ENCODE measurements at regions not wholly inside any gene's neighbourhood (a gene's known extent, or its start where the extent isn't known, plus 50 kb on each side); places are given as distances from the start of the nearest gene placed in this dataset.
"Not testable (repeated sequence)": the region's sequence is repeated elsewhere in the genome, so short reads cannot be mapped to it uniquely, and the experiment has no call there.

- Histone ChIP-seq H3K4me1 (no peaks in the 10 kb centered on the region), H3K27me3 (no peaks in the 10 kb centered on the region), H3K4me3 (no peak overlapping the region), H3K9me3 (no peaks in the 10 kb centered on the region), H3K27ac (no peak overlapping the region), H3K36me3 (no peaks in the 10 kb centered on the region)
- DNase-seq: no peak
- WGBS, 2 donors (ENCODE audit: low coverage in 1 of 2): 55 to 71% methylated on average over 3 of the region's 3 CpGs
- no peak for TF ChIP-seq EP300 (IDR thresholded peaks at IDR 0.05; ENCODE audit: low read depth)
- no peak for TF ChIP-seq CTCF (IDR thresholded peaks at IDR 0.05)
- TF ChIP-seq POLR2A (IDR thresholded peaks at IDR 0.05): no peak
- TF ChIP-seq POLR2AphosphoS5 (IDR thresholded peaks at IDR 0.05): no peak
- intact Hi-C loops (cut with DNase I; ENCODE audit: low total_unique reads) (no loop called here), in situ Hi-C loops (cut with MboI; ENCODE audit: low pct_ligation_motif_present in 1 of 4, low pct_unique_long_range_greater_than_20kb in 1 of 4, low sequenced_read_pairs in 3 of 4) (no loop called here)
Measured at GRCh38 chr4:160362478-160362877, 1259.6 kb downstream of the RAPGEF2 start.

GRCh38 chr4:160364217-160364616, 1261.3 kb downstream of the RAPGEF2 start:
- DNase-seq: no peak
- H3K4me1 ChIP-seq: no peaks in the 10 kb centered on the region
- no peak for TF ChIP-seq POLR2A (IDR thresholded peaks at IDR 0.05)
- TF ChIP-seq EP300 (IDR thresholded peaks at IDR 0.05; ENCODE audit: low read depth): no peak
- TF ChIP-seq CTCF (IDR thresholded peaks at IDR 0.05): no peak
- no peak for TF ChIP-seq POLR2AphosphoS5 (IDR thresholded peaks at IDR 0.05)
- H3K27ac ChIP-seq: no peak overlapping the region
- no peaks in the 10 kb centered on the region for H3K36me3 ChIP-seq
- H3K9me3 ChIP-seq: no peaks in the 10 kb centered on the region
- H3K27me3 ChIP-seq: no peaks in the 10 kb centered on the region
- in situ Hi-C loops (cut with MboI; ENCODE audit: low pct_ligation_motif_present in 1 of 4, low pct_unique_long_range_greater_than_20kb in 1 of 4, low sequenced_read_pairs in 3 of 4): no loop called here
- intact Hi-C loops (cut with DNase I; ENCODE audit: low total_unique reads): no loop called here
- H3K4me3 ChIP-seq: no peak overlapping the region

GRCh38 chr4:160364665-160365064, 1261.8 kb downstream of the RAPGEF2 start:
- H3K36me3 ChIP-seq: not testable (repeated sequence)

GRCh38 chr4:160365383-160365782, 1262.5 kb downstream of the RAPGEF2 start:
- H3K4me3 ChIP-seq; H3K27ac ChIP-seq; H3K4me1 ChIP-seq; H3K9me3 ChIP-seq; DNase-seq; H3K36me3 ChIP-seq; H3K27me3 ChIP-seq; intact Hi-C loops (cut with DNase I; ENCODE audit: low total_unique reads); in situ Hi-C loops (cut with MboI; ENCODE audit: low pct_ligation_motif_present in 1 of 4, low pct_unique_long_range_greater_than_20kb in 1 of 4, low sequenced_read_pairs in 3 of 4): not testable (repeated sequence)
- whole genome bisulfite sequencing, 2 donors (ENCODE audit: low coverage in 1 of 2): 43% methylated on average over 8 of the region's 8 CpGs; no CpG with 5 or more reads in 1 of the 2 donors

More at GRCh38 chr4:160364665-160365064, 1261.8 kb downstream of the RAPGEF2 start:
- intact Hi-C loops (cut with DNase I; ENCODE audit: low total_unique reads); H3K27ac ChIP-seq; in situ Hi-C loops (cut with MboI; ENCODE audit: low pct_ligation_motif_present in 1 of 4, low pct_unique_long_range_greater_than_20kb in 1 of 4, low sequenced_read_pairs in 3 of 4); H3K4me1 ChIP-seq; H3K27me3 ChIP-seq; H3K4me3 ChIP-seq; DNase-seq; H3K9me3 ChIP-seq: not testable (repeated sequence)
- WGBS, 2 donors (ENCODE audit: low coverage in 1 of 2): 38 to 42% methylated on average over 2 to 5 of the region's 6 CpGs

- in situ Hi-C loops (cut with MboI; ENCODE audit: low pct_ligation_motif_present in 1 of 4, low pct_unique_long_range_greater_than_20kb in 1 of 4, low sequenced_read_pairs in 3 of 4): no loop called here
- no peak for TF ChIP-seq POLR2AphosphoS5 (IDR thresholded peaks at IDR 0.05)
- no peak for TF ChIP-seq CTCF (IDR thresholded peaks at IDR 0.05)
- no peak for TF ChIP-seq POLR2A (IDR thresholded peaks at IDR 0.05)
- no peak for TF ChIP-seq EP300 (IDR thresholded peaks at IDR 0.05; ENCODE audit: low read depth)
- intact Hi-C loops (cut with DNase I; ENCODE audit: low total_unique reads): no loop called here
- WGBS, 2 donors (ENCODE audit: low coverage in 1 of 2): 44 to 73% methylated on average over 2 of the region's 2 CpGs
- no peak for DNase-seq
- Histone ChIP-seq H3K4me1 (no peaks in the 10 kb centered on the region), H3K36me3 (no peaks in the 10 kb centered on the region), H3K27ac (no peak overlapping the region), H3K9me3 (no peaks in the 10 kb centered on the region), H3K27me3 (no peaks in the 10 kb centered on the region), H3K4me3 (no peak overlapping the region)
Measured at GRCh38 chr4:160370046-160370445, 1267.2 kb downstream of the RAPGEF2 start.
